ENCODE measurements at regions not wholly inside any gene's neighbourhood (a gene's known extent, or its start where the extent isn't known, plus 50 kb on each side); places are given as distances from the start of the nearest gene placed in this dataset.
"Not testable (repeated sequence)": the region's sequence is repeated elsewhere in the genome, so short reads cannot be mapped to it uniquely, and the experiment has no call there.

DNA sequence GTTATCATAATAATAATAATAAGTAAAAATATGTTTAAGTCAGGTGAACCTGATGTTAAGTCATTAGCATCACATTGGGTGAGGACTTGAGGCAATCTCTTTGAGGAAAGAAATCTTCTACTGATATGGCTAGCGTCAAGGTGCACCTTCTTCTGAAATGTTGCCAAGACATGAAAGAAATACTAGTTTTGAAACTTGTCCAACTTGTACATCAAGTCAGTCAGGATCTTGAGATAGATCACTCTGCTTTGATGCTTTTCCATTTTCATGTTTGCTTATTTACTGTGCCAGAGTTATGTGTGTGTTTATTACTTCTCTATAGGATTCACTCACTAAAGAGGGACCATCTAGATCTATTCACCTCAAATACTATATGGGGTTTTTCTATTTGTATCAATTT is 90.0 kb upstream of the USP15 start:
- DNase-seq (ENCODE audit: low spot score), result no peak

DNA sequence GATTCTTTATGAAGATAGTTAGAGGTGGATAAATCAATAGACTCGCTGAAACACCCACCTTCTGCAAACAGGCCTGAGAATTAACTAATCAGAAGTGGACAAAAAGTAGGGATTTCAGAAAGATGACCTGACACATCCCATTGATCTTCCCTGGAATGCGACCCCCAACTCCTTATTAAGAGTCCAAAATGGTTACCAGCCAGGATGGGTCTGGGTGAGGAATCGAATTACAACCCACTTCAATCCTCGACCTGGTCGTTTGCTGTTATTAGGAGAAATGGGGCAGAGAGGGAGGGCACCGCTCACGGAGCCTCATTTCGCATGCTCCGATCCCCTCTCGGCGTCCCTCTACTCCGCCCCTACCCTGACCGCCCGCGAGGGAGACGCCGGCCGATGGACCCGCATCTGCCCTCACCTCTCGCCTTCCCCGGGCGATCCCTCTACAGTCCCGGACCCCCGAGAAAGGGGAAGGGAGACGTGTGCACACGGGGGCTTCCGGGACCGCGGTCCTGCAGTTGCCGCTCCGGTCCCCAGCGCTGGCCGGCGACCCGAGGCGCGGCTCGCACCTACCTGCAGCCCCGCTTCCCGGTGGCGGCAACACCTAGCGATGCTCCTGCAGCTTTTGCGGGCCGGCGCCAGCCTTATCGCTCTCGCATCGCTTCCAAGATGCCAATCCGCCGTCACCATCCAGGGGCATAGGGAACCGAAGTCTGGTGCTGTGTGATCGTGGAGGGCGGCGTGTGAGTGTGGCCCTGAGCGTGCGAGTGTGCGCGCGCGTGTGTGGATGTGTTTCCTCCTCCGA is 69.3 kb upstream of the USP15 start:
- DNase-seq (ENCODE audit: low spot score), result no peak

DNA sequence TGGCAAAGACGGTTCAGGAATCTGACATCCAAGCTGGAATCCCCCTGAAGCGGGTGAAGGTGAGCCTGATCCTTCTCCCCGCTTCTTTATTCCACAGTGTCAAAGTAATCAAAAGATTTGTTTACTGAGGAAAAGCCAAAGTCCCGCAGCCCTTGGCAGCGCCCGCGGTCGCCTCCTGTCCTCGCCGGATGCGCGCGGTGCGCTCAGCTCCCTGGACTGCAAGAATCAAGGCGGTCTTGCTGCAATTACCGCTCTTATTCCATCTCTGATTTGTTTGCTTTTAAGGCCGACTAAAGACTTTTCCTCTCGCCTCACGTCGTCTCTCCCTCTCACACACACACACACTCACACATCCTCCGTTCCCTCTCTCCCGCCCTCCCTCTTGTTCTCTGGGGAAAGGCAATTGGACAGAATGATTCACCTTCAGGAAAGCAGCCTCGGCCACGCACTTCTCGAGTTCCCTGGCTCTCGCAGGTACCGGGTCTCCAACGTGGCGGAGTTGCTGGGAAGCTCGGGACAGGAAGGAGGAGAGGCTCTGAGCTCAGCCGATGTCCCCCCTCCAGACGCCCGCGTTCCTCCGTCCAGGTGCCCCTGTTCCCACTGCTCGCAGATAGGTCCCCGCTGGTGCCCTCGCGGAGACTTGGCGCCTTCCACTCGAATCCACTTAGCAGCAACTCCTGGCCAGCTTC is 68.6 kb upstream of the USP15 start:
- DNase-seq (ENCODE audit: low spot score), result peak; percentile 15

DNA sequence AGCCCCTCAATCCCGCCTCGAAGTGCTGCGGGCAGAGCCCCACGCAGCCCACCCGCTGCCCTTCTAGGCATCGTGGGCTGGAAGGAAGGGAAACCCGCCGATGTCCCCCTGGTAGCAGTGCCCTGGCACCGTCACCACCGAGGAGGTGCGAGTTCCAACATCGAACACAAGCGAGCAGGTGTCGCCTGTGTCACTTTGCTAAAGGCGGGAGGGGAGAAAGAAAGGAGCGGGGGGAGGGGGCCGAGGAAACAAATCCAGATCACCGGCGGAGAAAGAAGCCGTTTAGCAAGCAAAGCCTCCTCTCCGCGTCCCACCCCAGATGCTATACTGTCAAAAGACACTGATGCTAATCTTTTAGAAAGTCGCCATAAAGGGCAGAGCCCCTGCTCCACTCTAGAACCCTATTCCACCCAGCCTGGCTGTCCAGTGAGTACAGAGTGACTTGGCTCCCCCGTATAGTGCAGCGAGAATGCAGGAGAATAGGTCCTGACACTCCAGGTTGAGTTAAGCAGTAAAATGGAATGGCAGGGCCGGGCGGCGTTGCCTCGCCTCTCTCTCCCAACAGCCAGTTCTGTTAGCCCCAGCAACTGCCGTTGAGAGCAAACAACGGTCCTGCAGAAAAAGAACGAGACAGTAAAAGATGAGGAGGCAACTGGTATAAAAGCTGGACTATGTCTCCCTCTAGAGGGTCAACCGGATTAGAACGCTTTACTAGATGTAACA is 67.9 kb upstream of the USP15 start:
- peak; percentile 87 for DNase-seq (ENCODE audit: low spot score)

DNA sequence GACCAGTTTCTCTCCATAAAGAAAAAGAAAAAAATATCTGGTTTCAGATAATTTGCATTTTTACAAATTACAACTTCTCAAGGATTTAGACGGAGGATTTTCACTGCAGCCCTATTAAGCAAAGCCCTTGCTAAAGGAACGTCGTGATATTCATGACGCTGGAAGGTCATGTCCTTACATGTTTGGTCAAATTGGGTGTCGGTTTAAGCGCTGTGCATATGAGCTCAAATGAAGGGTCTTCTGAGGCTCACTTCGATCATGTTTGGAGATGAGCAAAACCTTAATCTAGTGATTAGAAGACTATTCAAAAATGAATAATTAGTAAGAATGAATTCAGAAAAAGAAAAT is 67.3 kb upstream of the USP15 start:
- DNase-seq (ENCODE audit: low spot score), result no peak

DNA sequence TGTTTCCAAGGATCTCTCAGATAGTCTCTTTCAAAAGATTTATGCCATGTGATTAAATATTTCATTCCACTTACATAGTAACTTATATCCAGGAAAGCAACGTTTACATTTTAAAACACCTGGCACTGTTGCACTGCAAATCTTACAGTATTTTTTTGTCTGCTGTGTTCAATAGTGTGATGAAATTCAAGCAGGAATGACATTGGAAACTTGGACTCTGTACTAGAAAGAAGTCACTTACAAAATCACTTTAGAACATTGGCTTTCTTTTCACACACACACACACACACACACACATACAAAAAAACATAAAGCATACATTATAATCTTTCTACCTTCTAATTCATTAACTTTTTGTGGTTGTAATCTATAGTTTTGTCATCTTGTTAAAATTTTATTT is 66.2 kb upstream of the USP15 start:
- DNase-seq (ENCODE audit: low spot score), result no peak

DNA sequence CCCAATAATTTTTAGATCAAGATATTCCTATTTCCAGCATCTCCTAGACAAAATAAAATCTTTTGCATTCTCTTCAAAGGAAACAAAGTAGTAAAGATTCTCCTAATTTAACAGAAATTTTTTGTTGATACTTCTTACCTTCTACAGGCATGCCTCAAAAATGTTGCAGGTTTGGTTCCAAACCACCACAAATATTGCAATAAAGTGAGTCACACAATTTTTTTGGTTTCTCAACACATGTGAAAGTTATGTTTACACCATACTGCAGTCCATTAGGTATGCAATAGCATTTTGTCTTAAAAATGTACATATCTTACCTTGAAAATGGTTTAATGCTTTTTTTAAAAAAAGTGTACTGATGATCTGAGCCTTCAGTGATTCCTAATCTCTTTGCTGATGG is 65.6 kb upstream of the USP15 start:
- no peak for DNase-seq (ENCODE audit: low spot score)

DNA sequence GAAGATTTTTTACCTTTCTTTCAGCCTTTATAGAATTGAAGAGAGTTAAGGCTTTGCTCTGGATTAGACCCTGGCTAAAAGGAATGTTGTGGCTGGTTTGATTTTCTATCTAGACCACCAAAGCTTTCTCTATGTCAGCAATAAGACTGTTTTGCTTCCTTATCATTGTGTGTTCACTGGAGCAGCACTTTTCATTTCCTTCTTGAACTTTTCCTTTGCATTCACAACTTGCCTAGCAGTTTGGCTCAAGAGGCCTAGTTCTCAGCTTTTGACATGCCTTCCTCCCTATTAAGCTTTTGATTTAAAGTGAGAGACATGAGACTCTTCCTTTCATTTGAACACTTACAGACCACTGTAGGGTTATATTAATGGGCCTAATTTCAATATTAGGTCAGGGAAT is 64.1 kb upstream of the USP15 start:
- DNase-seq (ENCODE audit: low spot score), result no peak

DNA sequence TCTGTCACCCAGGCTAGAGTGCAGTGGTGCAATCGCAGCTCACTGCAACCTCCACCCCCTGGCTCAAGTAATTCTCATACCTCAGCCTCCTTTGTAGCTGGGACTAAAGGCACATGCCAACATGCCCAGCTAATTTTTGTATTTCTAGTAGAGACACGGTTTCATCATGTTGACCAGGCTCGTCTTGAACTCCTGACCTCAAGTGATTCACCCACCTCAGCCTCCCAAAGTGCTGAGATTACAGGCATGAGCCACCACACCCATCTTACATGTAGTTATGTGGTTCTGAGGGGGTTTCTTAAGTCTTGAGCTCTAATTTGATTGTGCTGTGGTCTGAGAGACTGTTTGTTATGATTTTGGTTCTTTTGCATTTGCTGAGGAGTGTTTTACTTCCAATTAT is 57.3 kb upstream of the USP15 start:
- DNase-seq (ENCODE audit: low spot score), result not testable (repeated sequence)

DNA sequence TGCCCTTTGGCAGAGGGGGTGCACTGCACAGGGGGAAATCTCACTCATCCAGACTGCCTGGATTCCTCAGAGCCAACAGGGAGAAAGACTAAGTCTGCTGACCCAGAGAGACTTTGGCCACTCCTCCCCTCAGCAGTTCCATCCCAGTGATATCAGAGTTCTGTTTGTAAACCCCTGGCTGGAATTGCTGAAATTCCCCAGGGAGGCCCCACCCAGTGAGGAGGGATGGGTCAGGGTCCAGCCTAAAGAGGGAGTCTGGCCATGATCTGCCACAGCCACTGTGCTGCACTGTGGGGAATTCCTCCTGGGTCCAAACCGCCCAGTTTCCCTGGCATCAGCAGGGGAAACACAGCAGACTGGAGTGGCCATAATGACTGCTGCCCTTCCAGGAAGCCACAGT is 54.9 kb upstream of the USP15 start:
- no peak for DNase-seq (ENCODE audit: low spot score)

DNA sequence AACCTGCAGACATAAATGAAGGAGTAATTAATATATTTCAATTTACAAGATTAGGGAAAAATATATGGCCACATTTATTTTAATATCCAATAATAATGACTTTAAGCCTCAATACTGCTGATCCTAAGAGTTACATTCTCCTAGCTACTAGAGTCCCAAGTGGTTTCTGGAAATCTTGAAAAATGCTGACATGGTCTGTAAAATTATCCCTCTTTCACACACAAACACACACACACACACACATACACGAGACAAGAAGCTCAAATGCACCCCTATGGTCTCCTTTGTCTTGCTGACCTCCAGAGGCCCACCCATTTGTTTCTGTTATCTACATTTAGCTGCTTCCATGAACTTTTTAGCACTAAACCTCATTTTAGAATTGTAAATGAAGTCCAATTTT is 53.0 kb upstream of the USP15 start:
- DNase-seq (ENCODE audit: low spot score), result no peak
